ENCODE measurements at regions not wholly inside any gene's neighbourhood (a gene's known extent, or its start where the extent isn't known, plus 50 kb on each side); places are given as distances from the start of the nearest gene placed in this dataset.
"Not testable (repeated sequence)": the region's sequence is repeated elsewhere in the genome, so short reads cannot be mapped to it uniquely, and the experiment has no call there.

DNA sequence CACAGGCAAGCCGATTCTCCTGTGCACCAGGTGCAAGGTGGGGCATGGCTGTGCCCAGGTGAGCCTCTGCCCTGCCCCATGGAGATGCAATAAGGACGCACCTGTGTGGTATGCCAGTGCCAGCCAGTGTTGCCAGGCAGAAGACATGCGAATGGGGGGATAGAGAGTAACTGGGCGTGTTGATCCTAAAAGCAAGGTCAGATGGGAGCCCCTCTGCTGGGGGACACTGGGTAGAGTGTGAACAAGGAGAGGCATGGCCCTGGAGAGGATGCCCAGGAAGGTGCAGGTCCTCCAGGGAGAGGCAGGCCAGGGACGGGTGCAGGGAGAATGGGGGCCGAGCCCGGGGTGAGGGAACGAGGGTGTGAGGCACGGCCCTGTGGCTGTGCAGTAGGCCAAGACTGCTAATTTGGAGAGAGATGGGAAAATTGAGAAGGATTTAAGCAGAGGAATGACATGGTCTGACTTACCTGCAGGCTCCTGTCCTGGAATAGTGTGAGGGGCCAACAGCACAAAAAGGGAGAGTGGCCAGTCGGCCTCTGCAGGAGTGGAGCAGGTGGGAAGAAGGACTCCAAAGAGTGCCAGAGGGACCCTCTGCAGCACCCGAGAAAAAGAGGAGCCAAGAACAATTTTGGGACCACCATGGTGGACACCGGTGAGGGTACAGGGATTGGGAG, 690.4 kb upstream of the HS6ST1 start:
- DNase-seq (ENCODE audit: low read depth in 2 of 2): no peak

DNA sequence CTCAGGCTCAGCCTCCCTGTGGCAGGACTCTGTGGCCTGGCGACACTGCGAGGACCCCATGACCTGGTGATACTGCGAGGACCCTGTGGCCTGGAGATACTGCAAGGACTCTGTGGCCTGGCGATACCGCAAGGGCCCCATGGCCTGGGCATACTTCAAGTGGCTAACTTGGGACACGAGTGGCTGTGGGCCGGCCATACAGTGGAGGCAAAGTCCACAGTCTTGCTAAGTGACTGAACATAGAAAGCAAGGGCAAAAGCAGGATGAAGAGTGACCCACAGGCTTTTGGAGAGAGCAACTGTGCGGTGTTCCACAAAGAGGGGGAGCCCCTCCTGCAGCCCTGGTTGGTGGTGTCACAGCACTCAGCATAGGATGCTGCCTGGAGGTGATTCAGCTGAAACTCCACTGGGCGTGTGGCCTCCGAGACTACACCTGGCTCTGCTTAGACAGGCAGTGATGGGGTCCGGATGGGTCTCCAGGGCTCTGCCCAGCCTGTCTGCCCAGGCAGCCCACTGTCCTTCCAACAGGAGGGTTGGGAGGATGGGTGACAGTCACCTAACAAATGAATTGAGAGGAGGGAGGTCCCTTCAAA, 691.0 kb upstream of the HS6ST1 start:
- DNase-seq (ENCODE audit: low read depth in 2 of 2): no peak

DNA sequence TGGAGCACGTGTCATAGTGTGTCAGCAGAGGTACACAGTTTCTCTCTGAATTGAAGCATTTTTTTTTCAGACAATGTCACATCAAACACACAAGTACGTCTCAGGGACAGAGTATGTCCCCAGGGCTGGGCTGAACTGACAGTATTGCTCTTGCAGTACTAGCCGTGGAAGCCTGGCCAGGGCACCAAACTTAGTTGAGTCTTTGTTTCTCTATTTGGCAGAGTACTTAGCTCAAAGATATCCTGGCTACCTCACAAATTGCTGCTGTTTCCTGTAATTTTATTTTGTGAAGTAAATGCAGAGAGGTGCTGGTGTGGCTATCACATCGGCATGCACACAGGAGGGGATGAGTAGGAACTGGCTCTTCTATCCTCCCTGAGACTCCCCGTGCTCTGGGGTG, 691.6 kb upstream of the HS6ST1 start:
- DNase-seq (ENCODE audit: low read depth in 2 of 2): no peak

DNA sequence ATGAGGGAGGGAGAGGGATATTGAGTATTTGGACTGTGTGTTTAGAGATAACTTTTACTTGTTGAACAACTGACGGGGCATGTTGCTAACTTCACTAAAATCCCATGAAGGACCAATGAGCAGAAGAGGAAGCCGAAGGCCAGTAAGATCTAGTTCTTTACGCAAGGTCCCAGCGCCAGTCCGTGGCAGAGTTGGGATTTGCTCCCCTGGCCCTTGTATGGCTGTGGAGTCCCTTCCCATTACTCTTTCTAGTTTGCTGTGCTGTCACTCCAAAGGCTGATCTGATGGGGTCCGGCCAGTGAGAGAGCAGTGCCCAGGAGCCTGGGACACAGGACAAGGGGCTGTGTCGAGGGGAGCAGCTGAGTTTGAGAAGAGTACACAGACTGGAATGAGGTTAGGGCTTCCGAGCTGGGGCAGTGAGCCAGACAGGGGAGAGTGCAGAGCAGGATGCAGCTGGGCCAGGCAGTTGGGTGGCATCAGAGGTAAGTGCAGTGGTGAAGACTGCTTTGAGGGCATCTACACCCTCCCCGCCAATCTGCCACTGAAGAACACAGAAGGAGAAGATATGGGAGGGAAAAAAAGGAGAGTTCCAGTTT, 692.9 kb upstream of the HS6ST1 start:
- no peak for DNase-seq (ENCODE audit: low read depth in 2 of 2)

DNA sequence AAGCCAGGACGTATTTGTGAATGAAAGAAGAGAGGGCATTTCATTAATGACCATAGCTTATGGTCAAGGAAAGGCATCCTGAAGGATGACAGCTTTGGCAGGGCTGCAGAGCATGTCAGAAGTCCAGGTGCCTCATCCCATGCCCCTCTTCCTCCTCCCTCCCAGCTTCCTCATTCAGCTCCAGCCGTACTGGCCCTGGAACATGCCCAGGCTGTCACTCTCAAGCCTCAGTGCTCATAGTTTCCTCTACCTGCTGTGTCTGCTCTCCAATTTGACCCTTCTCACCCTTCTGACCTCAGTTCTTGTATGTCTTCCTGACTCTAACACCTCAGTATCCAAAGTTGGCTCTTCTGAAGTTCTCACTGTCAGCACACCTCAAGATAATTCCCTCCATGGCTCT, 695.8 kb upstream of the HS6ST1 start:
- no peak for DNase-seq (ENCODE audit: low read depth in 2 of 2)

DNA sequence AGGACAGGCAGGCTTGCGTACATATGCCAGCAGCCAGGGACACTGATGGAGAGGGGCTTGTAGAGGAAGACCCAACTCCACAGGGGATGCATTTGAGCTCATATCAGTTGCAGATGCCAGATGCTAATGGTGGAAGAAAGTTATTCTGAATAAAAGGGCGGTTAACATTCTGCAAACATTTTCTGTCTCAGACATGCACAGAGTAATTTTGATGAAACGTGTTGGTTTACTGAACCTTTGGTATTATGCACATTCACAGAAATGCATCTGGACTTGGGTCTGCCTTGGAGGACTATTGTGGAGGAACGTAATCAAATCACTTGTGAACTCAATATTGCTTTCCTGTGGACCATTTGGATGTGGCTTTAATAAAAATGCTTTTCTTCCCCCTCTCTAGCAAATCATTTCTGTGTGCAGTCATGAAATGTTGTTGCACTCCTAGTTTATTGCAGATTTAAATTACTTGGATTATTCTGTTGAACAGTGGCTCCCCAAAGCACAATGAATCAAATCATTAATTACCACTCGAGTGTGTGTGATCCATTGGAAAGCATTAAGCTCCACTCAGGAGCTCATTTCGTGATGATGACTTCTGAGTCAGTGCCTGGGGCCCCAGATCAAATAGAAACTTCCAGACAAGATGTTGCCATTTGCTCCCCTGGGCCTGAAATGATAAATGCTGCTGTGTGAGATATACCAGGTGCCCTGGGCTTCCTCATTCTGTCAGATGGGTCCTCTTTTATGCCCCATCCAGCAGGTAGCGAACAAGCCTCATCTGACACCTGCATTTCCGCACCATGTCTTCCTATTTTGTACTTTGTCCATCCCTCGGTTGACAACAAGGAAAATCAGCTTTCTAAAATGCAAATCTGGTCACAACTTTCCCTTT, 697.0 kb upstream of the HS6ST1 start:
- no peak for DNase-seq (ENCODE audit: low read depth in 2 of 2)

DNA sequence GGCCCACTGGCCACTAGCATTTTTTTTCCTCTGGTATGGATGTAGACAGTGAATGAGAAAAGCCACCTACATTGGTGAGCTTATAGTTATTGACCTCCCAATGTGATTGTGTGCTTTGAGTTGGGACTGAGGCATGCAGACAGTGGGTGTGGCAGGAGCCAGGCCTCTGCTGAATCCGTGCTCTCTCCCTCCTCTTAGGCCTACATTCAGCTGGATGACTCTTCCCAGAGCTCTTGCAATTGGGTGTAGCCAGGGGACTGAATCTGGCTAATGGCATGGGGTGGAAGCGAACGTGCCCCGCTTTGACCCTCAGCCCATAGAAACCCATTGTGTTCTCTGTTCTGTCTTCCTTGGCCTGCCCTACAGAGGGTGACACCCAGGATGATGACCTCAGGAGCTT, 698.3 kb upstream of the HS6ST1 start:
- DNase-seq (ENCODE audit: low read depth in 2 of 2): no peak

DNA sequence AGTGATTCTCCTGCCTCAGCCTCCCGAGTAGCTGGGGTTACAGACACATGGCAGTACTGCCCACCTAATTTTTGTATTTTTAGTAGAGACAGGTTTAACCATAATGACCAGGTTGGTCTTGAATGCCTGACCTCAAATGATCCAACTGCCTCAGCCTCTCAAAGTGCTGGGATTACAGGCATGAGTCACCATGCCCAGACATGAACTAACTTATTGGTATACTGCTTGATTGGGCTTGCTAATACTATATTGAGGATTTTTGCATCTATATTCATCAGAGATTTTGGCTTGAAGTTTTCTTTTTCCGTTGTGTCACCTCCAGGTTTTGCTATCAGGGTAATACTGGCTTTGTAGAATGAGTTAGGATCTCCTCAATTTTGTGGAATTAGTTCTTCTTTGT, 706.1 kb upstream of the HS6ST1 start:
- DNase-seq (ENCODE audit: low read depth in 2 of 2): no peak

DNA sequence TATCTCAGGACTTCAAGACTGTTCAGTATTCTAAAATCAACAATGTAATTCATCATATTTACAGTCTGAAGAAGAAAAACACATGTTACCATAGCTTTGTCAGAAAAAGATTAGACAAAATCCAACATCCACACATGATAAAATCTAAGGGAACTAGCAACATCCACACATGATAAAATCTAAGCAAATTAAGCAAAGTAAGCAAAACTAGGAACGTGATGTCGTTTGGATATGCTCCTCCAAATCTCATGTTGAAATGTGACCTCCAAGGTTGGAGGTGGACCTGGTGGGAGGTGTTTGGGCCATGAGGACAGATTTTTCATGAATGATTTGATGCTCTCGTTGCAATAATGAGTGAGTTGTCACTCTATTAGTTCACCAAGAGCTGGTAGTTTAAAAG, 717.3 kb upstream of the HS6ST1 start:
- DNase-seq (ENCODE audit: low read depth in 2 of 2): no peak

DNA sequence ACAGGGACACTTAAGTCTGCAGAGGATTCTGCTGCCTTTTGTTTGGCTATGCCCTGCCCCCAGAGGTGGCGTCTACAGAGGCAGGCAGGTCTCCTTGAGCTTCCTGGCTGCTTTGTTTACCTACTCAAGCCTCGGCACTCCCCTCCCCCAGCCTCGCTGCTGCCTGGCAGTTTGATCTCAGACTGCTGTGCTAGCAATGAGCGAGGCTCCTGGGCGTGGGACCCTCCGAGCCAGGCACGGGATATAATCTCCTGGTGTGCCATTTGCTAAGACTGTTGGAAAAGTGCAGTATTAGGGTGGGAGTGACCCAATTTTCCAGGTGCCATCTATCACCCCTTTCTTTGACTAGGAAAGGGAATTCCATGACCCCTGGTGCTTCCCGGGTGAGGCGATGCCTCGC, 725.0 kb upstream of the HS6ST1 start:
- DNase-seq (ENCODE audit: low read depth in 2 of 2): not testable (repeated sequence)

DNA sequence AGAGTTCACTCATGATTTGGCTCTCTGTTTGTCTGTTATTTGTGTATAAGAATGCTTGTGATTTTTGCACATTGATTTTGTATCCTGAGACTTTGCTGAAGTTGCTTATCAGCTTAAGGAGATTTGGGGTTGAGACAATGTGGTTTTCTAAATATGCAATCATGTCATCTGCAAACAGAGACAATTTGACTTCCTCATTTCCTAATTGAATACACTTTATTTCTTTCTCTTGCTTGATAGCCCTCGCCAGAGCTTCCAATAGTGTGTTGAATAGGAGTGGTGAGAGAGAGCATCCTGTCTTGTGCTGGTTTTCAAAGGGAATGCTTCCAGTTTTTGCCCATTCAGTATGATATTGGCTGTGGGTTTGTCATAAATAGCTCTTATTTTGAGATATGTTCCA, 727.8 kb upstream of the HS6ST1 start:
- DNase-seq (ENCODE audit: low read depth in 2 of 2): not testable (repeated sequence)

DNA sequence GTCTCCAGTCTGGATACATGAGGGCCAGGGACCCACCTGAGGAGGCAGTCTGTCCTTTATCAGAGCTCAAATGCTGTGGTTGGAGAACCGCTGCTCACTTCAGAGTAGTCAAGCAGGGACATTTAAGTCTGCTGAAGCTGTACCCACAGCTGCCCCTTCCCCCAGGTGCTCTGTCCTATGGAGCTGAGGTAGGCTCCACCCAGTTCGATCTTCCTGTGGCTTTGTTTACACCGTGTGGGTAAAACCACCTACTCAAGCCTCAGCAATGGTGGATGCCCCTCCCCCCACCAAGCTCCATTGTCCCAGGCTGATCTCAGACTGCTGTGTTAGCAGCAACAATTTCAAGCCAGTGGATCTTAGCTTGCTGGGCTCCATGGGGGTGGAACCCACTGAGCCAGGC, 731.4 kb upstream of the HS6ST1 start:
- no peak for DNase-seq (ENCODE audit: low read depth in 2 of 2)

DNA sequence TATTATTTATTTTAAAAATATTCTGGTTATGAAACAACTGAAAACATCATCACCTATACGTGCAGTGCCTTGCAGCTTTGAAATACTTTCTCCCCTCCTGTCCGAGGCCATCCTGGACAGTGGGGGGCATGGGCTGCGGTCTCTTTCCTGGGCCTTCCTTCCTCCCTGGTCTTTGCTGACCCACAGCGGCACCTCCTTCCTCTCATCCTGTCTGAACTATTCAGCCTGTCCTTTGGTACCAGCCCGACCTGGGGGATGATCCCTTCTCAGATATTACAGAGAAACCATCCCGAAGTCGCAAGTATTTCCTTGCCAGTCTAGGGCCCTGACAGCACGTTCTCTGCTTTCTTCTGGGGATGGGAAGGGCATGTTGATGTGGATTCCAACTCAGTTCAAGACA, 736.6 kb upstream of the HS6ST1 start:
- no peak for DNase-seq (ENCODE audit: low read depth in 2 of 2)

DNA sequence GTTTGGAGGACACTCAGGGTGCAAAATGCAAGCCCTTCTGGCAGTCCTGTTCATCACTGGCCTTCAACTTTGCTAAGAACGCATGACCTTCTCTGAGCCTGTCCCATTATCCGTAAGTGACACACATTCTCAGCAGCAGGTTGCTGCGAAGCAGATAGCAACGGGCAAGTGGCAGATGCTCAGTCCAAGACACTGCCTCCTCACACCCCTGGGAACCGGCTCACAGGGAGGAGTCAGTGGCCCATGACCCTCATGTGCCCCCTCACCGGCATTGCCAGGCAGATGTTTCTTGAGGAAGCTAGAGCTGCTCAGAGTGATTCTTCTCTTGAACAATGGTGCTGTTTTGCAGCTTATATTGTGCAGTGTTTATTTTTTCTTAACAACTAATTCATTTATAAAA, 737.2 kb upstream of the HS6ST1 start:
- DNase-seq (ENCODE audit: low read depth in 2 of 2): no peak

DNA sequence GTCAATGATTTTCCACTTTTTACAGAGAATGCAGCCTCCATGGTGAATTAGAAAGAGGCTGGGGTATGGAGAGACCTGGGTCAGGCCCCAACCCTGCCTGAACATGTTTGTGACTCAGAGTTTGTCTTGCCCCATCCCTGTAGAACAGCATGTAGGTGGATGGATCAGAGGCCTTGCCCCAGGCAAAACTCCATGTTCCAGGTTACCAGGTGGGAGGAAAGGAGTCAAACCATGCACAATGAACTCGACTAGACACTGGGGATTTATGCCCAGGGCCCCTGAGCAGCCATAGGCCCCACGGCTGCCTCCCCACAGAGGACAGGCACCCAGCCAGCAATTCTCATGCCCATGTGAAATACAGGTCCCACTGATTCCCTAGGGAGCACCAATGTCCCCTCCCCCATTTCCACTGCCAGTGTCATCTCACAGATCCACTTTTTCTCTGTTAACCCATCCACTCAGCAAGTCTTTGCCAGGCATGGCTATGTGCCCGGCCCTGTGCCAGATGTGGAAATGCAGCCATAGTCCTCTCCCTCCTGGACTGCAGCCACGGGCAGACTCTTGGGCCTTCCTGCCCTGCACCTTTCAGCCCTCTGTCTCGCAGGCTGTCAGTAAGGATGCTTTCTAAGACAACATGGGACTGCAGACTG, 737.8 kb upstream of the HS6ST1 start:
- no peak for DNase-seq (ENCODE audit: low read depth in 2 of 2)

DNA sequence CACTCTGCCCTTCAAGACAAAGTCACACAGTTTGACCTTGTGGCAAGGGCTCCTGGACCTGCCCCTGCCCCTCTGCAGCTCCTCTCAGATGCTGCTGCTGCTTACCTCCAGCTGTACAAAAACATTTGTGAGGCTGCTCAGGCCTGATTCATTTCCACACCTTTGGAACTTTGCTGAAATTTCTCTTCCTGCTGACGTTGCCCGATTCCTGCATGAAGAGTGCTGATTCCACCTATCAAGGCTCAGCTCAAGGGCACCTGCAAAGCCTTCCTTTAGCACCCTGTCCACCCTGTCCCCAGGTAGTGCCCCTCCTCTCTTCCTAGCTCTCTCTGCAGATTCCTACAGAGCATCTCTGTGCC, 738.3 kb upstream of the HS6ST1 start:
- DNase-seq (ENCODE audit: low read depth in 2 of 2): no peak

DNA sequence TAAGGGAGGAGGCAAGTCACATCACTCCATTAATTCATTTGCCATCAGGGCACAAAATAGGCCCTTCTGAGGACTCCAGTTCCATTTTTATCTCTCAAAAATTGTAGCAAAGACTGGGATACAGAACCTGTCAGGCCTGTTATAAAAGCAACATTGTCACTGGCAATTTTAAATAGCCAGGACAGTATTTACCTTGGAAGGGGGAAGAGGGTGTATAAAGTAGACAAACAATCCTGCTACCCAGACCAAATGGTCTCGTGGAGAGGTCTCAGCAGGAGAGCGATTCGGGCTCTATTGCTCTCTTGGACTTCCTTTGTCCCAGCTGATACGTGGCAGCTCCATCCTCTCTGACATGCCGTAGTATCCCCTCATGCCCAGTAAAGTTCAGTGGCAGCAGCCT, 740.3 kb upstream of the HS6ST1 start:
- DNase-seq (ENCODE audit: low read depth in 2 of 2): no peak

DNA sequence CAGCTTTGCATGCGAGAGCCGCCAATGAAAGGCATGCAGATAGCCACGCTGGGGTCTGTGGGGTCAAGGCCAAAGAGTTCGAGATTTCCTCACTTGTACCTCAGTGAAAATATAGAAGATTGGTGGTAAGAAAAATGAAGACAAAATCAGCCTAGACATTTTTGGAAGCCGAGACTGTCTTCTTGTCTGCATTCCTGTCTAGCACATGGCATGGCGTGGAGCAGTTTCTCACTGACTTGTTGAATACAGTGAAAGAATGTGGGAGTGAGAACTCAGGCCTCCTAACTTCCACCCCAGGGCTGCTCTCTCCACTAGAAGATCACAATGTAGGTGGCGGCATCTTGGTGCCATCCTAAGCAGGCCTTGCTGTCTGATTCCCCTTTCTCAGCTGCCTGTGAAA, 740.8 kb upstream of the HS6ST1 start:
- no peak for DNase-seq (ENCODE audit: low read depth in 2 of 2)

DNA sequence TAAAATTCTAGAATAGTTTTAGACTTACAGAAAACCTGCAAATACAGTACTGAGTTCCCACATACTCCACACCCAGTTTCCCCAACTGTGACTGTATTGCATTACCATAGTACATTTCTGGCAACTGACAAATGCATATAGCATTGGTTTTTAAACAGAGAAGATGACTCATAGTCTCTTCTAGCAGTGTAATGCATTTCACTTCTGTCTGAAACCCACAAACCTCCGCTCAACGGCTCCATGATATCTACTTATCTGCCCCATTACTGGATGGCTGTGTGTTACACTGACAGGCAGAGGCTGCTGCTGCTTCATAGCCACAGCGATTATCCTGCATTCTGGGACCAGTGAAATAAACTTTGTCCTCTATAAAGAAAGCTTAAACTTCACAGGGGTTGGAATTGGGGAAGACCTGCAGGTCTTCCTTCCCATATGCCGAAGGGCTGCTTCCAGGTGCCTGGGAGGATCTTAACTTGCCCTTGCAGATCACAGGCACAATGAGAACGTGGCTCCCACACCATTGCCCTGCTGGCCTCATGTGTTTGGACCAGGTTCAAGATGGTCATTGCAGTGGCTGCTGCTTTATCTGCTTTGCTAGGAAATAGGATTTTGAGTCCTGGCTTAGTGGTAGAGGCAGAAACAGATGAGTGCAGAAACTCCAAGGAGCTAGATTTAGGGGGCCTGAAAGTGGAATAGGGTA, 742.6 kb upstream of the HS6ST1 start:
- no peak for DNase-seq (ENCODE audit: low read depth in 2 of 2)

DNA sequence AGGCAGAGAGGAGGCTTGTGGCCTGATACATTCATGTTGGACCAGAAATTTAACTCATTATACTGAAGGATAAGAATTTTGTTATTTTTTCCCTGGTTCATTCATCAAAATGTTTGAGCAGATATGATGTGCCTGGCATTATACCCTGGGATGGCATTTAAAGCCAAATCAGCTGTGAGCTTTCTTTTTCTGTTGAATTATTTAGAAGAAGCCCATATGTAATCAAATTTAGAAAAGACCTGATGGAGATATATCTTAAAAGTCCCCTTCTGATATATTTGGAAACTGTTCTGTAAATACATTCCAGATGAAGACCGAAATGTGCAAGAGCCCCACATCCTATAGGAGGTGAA, 743.1 kb upstream of the HS6ST1 start:
- no peak for DNase-seq (ENCODE audit: low read depth in 2 of 2)

DNA sequence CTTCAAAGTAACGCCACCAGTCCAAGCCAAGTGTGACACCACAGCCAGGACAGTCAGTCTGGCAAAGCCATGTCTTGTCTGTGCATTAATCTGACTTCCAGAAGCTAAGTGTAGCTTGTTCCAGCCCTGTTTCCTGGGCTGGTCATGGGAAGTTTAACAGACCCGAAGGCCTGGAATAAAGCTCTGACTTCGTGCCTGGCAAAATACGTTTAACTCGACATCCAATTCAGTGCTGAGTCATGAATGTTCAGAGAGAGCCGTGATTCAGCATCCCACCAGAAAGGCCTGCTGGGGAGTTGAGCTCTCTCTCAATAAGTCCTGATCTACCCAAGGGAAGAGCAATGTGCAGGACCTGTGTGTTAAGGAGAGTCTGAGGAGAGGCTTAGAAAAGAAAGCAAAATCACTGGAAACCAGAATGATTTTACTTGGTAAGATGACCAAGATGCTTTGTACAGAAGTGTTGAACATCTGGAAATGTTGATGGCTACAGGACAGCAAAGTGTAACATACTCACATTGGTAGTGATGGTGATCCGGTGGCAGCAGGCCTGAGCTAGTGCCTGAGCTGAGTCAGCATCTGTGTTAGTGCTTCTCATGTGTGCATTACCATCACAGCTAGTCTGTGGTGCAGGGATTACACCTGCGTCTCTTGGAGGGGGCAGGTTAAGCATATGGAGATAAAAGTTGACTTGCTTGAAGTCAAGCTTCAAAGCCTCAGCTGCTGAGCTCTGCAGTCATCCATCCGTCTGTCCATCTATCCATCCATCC, 743.7 kb upstream of the HS6ST1 start:
- no peak for DNase-seq (ENCODE audit: low read depth in 2 of 2)
